SJSA1 (cell line): ENCODE measurements at regions not wholly inside any gene's neighbourhood (a gene's known extent, or its start where the extent isn't known, plus 50 kb on each side); places are given as distances from the start of the nearest gene placed in this dataset.

Experiments used
- DNase-seq, 2 experiments: peaks; one replicate each; pipeline ENCODE4 v3.0.0-alpha.2; 2015 to 2020; ENCODE audit warnings: low spot score in 2 of 2, low read depth in 1 of 2
- H3K27ac ChIP-seq: fragments of 250-450 bp; sonication (Bioruptor Pico); 2 replicates; pipeline ENCODE4 v1.5.1; 2020; ENCODE audit warnings: mild to moderate bottlenecking, moderate library complexity
- H3K27me3 ChIP-seq: fragments of 250-450 bp; sonication (Bioruptor Pico); replicated peaks from 2 replicates; pipeline ENCODE4 v1.5.1; 2020; ENCODE audit warnings: mild to moderate bottlenecking, moderate library complexity
- H3K36me3 ChIP-seq: fragments of 250-450 bp; sonication (Bioruptor Pico); 2 replicates; pipeline ENCODE4 v1.5.1; 2020; ENCODE audit warnings: mild to moderate bottlenecking
- H3K4me1 ChIP-seq: fragments of 250-450 bp; sonication (Bioruptor Pico); replicated peaks from 2 replicates; pipeline ENCODE4 v1.6.1; 2021; ENCODE audit warnings: mild to moderate bottlenecking
- H3K4me3 ChIP-seq: fragments of 250-450 bp; sonication (Bioruptor Pico); 2 replicates; pipeline ENCODE4 v1.5.1; 2020; ENCODE audit warnings: mild to moderate bottlenecking
- H3K9me3 ChIP-seq: fragments of 250-450 bp; sonication (Bioruptor Pico); replicated peaks from 2 replicates; pipeline ENCODE4 v1.5.1; 2020; ENCODE audit warnings: mild to moderate bottlenecking

- H3K27ac ChIP-seq = no peak overlapping the region
- no peaks in the 10 kb centered on the region for H3K36me3 ChIP-seq
- H3K9me3 ChIP-seq = no peaks in the 10 kb centered on the region
- DNase-seq = no peak
- H3K27me3 ChIP-seq = no peaks in the 10 kb centered on the region
- H3K4me1 ChIP-seq = no peaks in the 10 kb centered on the region
- H3K4me3 ChIP-seq = no peak overlapping the region
These were observed 553.1 kb upstream of the MAN1A1 start for GRCh38 chr6:119902681-119903080.

DNA sequence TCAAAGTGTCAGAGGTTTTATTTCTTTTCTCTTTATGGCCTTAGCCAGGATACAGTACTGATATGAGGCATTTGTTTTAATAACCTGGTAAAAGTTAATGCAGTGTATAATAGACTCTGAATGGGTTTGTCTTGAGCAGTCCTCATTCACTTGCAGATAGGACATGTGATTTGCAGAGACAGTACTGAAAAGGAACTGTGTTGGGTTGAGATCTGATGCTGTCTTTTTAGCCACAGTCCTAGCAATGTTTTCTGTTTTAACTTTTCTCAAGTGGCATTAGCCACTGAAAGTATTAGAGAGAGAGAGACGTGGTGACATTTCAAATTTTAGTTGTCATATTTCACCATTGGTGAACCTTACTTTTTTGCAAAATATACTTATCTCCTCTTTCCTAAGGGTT, 547.2 kb upstream of the MAN1A1 start:
- no peak overlapping the region for H3K4me3 ChIP-seq
- H3K9me3 ChIP-seq = 0 out of 2 replicates have a peak, but pooled peaks cover 2% of the 10 kb centered on the region
- no peak overlapping the region for H3K27ac ChIP-seq
- no peaks in the 10 kb centered on the region for H3K36me3 ChIP-seq
- no peak for DNase-seq
- H3K27me3 ChIP-seq = no peaks in the 10 kb centered on the region
- H3K4me1 ChIP-seq = no peaks in the 10 kb centered on the region

DNA sequence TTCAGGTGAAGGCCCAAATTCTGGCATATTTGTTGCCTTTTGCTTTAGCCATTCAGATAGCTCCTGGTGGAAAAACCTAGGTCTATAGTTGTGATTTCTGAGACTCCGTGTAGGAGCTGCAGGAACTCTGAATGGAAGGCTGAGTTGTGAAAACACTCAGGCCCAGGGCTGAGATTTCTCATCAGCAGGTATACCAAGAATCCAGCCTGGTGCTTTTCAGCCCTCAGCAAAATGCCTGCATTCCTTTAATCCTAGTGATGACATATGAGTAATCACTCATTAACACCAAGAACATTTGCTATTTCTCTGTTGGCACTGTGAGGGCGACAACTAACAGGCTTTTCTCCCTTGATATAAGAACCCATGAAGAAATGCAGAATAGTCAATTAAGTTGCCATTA, 546.1 kb upstream of the MAN1A1 start:
- Histone ChIP-seq H3K9me3 (0 out of 2 replicates have a peak, but pooled peaks cover 2% of the 10 kb centered on the region), H3K27ac (no peak overlapping the region), H3K4me1 (no peaks in the 10 kb centered on the region), H3K36me3 (no peaks in the 10 kb centered on the region), H3K27me3 (no peaks in the 10 kb centered on the region), H3K4me3 (no peak overlapping the region)
- DNase-seq = no peak

DNA sequence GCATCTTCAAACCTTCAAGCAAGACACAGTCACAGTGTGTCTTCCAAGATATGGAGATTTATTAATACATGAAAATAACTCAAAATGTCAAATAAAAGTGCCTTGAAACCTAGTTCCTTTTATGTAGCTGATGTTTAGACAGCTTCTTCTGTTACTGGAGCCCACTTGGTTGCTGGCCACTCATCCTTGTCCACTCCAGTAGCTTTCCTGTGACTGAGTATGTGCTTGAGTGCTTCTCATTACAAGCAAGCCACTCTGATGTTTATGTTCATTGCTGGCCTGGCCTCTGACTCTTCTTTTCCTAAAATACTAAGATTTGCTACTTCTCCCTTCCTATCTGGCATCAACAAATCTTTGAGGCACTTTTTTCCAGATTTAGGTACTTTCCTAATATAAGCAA, 545.2 kb upstream of the MAN1A1 start:
- DNase-seq = no peak
- Histone ChIP-seq H3K27ac (no peak overlapping the region), H3K27me3 (no peaks in the 10 kb centered on the region), H3K9me3 (0 out of 2 replicates have a peak, but pooled peaks cover 2% of the 10 kb centered on the region), H3K4me3 (no peak overlapping the region), H3K4me1 (no peaks in the 10 kb centered on the region), H3K36me3 (no peaks in the 10 kb centered on the region)

DNA sequence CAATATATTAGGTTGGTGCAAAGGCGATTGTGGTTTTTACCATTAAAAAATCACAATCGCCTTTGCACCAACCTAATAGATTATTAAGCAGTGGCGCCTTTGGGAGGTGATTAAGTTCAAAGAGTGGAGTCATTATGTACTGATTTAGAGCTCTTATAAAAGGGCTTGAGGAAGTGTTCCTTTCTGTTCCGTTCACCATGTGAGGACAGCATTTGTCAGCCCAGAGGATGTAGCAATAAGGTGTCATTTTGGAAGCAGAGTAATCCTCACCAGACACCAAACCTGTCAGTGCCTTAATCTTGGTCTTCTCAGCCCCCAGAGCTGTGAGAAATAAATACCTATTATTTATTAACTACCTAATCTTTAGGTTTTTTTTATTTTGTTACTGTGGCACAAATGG, 542.1 kb upstream of the MAN1A1 start:
- no peaks in the 10 kb centered on the region for H3K36me3 ChIP-seq
- H3K27ac ChIP-seq = no peak overlapping the region
- no peaks in the 10 kb centered on the region for H3K4me1 ChIP-seq
- H3K4me3 ChIP-seq = no peak overlapping the region
- no peak for DNase-seq
- no peaks in the 10 kb centered on the region for H3K27me3 ChIP-seq
- H3K9me3 ChIP-seq = 0 out of 2 replicates have a peak, but pooled peaks cover 2% of the 10 kb centered on the region

- Histone ChIP-seq H3K4me3 (no peak overlapping the region), H3K27ac (no peak overlapping the region), H3K4me1 (no peaks in the 10 kb centered on the region), H3K36me3 (no peaks in the 10 kb centered on the region), H3K9me3 (0 out of 2 replicates have a peak, but pooled peaks cover 4% of the 10 kb centered on the region), H3K27me3 (no peaks in the 10 kb centered on the region)
- DNase-seq = no peak
These were observed 541.6 kb upstream of the MAN1A1 start for GRCh38 chr6:119891206-119891605.

DNA sequence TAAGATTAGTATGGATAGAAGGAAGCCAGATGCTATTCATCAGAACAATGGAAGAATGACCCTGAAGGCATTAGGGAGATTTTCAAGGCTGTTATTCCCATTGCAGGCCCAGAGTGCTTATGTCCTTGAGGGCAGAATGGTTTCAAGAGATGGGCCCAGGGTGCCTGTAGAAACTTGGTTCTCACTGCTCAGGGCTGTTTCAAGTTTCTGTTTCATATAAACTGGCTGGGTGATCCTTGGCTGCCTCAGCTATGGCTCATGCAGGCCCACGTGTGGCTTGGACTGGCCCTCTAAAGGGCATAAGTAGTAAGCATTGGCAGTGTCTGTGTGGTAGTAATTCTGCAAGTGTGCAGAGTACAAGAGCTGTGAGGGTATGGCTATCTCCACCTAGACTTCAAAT, 540.9 kb upstream of the MAN1A1 start:
- H3K9me3 ChIP-seq = 0 out of 2 replicates have a peak, but pooled peaks cover 6% of the 10 kb centered on the region
- H3K36me3 ChIP-seq = no peaks in the 10 kb centered on the region
- no peak overlapping the region for H3K4me3 ChIP-seq
- no peak overlapping the region for H3K27ac ChIP-seq
- H3K4me1 ChIP-seq = no peaks in the 10 kb centered on the region
- H3K27me3 ChIP-seq = no peaks in the 10 kb centered on the region
- no peak for DNase-seq

DNA sequence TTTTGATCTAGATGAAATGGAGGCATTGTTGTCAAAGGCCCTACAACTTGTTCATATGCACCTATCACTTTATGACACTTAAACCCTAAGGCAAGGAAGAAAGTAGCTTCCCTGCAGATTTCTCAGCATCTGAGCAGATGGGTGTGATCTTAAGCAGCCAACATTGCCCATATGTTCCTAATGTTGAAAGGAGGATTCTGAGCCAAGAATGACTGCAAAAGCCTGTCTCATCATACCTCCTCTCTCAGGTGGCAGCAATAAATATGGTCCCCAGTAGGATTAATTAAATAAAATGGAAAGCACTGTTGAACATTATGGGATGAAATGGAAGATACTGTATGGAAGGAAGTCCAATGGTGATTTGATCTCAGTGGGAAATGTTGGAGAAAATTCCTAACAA, 538.1 kb upstream of the MAN1A1 start:
- H3K9me3 ChIP-seq = 0 out of 2 replicates have a peak, but pooled peaks cover 5% of the 10 kb centered on the region
- H3K4me1 ChIP-seq = no peaks in the 10 kb centered on the region
- DNase-seq = no peak
- H3K36me3 ChIP-seq = no peaks in the 10 kb centered on the region
- H3K27ac ChIP-seq = no peak overlapping the region
- H3K4me3 ChIP-seq = no peak overlapping the region
- no peaks in the 10 kb centered on the region for H3K27me3 ChIP-seq

GRCh38 chr6:119881416-119881815, 531.9 kb upstream of the MAN1A1 start:
- 0 out of 2 replicates have a peak, but pooled peaks cover 5% of the 10 kb centered on the region for H3K9me3 ChIP-seq
- H3K4me1 ChIP-seq = no peaks in the 10 kb centered on the region
- H3K27me3 ChIP-seq = no peaks in the 10 kb centered on the region
- no peak overlapping the region for H3K27ac ChIP-seq
- H3K36me3 ChIP-seq = no peaks in the 10 kb centered on the region
- no peak overlapping the region for H3K4me3 ChIP-seq
- no peak for DNase-seq

GRCh38 chr6:119880840-119881239, 531.3 kb upstream of the MAN1A1 start:
- DNase-seq = no peak

GRCh38 chr6:119879731-119880130, 530.2 kb upstream of the MAN1A1 start:
- H3K36me3 ChIP-seq = no peaks in the 10 kb centered on the region
- no peak for DNase-seq
- no peaks in the 10 kb centered on the region for H3K27me3 ChIP-seq
- H3K27ac ChIP-seq = no peak overlapping the region
- no peaks in the 10 kb centered on the region for H3K9me3 ChIP-seq
- no peak overlapping the region for H3K4me3 ChIP-seq
- H3K4me1 ChIP-seq = no peaks in the 10 kb centered on the region

More at GRCh38 chr6:119880840-119881239, 531.3 kb upstream of the MAN1A1 start:
- Histone ChIP-seq H3K27me3 (no peaks in the 10 kb centered on the region), H3K4me1 (no peaks in the 10 kb centered on the region), H3K36me3 (no peaks in the 10 kb centered on the region), H3K27ac (no peak overlapping the region), H3K9me3 (no peaks in the 10 kb centered on the region), H3K4me3 (no peak overlapping the region)

DNA sequence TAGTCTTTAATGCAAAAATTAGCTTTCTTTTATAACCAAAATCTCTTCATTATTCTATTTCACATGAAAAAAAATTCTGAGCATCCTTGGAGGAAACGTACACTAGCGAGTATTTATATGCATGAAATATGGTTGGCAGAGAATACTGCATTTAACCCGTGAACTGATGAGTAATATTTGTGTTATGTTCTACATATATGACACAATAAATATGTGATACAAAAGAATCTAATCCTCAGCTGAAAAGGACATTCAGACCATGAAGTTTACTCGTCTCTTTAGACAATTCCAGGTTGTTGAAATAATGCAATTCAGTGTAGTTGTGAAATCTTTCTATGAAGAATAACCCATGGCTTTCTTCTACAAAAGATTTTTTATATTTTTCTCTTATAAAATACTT, 524.8 kb upstream of the MAN1A1 start:
- no peaks in the 10 kb centered on the region for H3K9me3 ChIP-seq
- H3K4me1 ChIP-seq = no peaks in the 10 kb centered on the region
- H3K4me3 ChIP-seq = no peak overlapping the region
- DNase-seq = no peak
- no peaks in the 10 kb centered on the region for H3K27me3 ChIP-seq
- no peaks in the 10 kb centered on the region for H3K36me3 ChIP-seq
- H3K27ac ChIP-seq = no peak overlapping the region

- no peak overlapping the region for H3K4me3 ChIP-seq
- H3K27ac ChIP-seq = no peak overlapping the region
- DNase-seq = no peak
- no peaks in the 10 kb centered on the region for H3K9me3 ChIP-seq
- no peaks in the 10 kb centered on the region for H3K36me3 ChIP-seq
- H3K27me3 ChIP-seq = no peaks in the 10 kb centered on the region
- no peaks in the 10 kb centered on the region for H3K4me1 ChIP-seq
These were observed 523.5 kb upstream of the MAN1A1 start for GRCh38 chr6:119873107-119873506.

GRCh38 chr6:119871520-119871919, 522.0 kb upstream of the MAN1A1 start:
- no peak for DNase-seq
- Histone ChIP-seq H3K36me3 (no peaks in the 10 kb centered on the region), H3K27ac (no peak overlapping the region), H3K4me3 (no peak overlapping the region), H3K9me3 (no peaks in the 10 kb centered on the region), H3K4me1 (no peaks in the 10 kb centered on the region), H3K27me3 (no peaks in the 10 kb centered on the region)
